ENCODE measurements at regions not wholly inside any gene's neighbourhood (a gene's known extent, or its start where the extent isn't known, plus 50 kb on each side); places are given as distances from the start of the nearest gene placed in this dataset.

DNA sequence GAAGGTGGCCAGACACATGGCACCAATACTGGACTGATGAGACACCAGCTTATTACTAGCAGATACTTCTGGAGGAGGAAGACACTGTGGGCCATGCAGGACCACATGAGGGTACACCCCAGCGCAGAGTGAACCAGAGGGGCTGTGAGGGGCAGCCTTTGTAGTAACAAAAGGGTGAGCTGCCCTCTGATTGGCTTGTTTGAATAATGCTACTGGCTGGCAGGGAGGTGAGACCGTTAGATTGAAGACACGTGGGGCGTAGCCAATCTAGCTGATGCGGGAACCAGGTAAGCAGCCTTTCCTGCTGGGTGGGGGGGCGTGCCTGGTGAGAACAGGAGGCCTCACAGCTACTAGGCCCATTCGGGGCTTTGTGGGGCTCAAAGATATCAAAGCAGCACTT is 102.8 kb upstream of the SEC14L1 start:
- Histone ChIP-seq H3F3A (ENCODE audit: insufficient read depth, low read length, poor library complexity, severe bottlenecking) (no peaks in the 10 kb centered on the region), H4K20me1 (ENCODE audit: insufficient read depth) (no peaks in the 10 kb centered on the region), H3K79me2 (replicated peaks; ENCODE audit: insufficient read depth, low read length) (no peaks in the 10 kb centered on the region), H3K27ac (ENCODE audit: low read length) (no peak overlapping the region), H3K36me3 (ENCODE audit: insufficient read depth, low read length) (no peaks in the 10 kb centered on the region), H2AFZ (ENCODE audit: low read depth, low read length) (no peak overlapping the region), H3K27me3 (ENCODE audit: insufficient read depth, low read depth, low read length) (no peaks in the 10 kb centered on the region), H3K9me3 (ENCODE audit: low read length) (no peaks in the 10 kb centered on the region), H3K4me2 (ENCODE audit: low read length) (no peak overlapping the region), H3K4me3 (ENCODE audit: low read length) (no peak overlapping the region), H3K9ac (ENCODE audit: low read length) (no peak overlapping the region), H3K9me2 (ENCODE audit: insufficient read depth, low read length) (no peaks in the 10 kb centered on the region)
- TF ChIP-seq, protein P1, sequence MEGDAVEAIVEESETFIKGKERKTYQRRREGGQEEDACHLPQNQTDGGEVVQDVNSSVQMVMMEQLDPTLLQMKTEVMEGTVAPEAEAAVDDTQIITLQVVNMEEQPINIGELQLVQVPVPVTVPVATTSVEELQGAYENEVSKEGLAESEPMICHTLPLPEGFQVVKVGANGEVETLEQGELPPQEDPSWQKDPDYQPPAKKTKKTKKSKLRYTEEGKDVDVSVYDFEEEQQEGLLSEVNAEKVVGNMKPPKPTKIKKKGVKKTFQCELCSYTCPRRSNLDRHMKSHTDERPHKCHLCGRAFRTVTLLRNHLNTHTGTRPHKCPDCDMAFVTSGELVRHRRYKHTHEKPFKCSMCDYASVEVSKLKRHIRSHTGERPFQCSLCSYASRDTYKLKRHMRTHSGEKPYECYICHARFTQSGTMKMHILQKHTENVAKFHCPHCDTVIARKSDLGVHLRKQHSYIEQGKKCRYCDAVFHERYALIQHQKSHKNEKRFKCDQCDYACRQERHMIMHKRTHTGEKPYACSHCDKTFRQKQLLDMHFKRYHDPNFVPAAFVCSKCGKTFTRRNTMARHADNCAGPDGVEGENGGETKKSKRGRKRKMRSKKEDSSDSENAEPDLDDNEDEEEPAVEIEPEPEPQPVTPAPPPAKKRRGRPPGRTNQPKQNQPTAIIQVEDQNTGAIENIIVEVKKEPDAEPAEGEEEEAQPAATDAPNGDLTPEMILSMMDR (IDR thresholded peaks at IDR 0.05; ENCODE audit: poor library complexity, severe bottlenecking) = no peak
- no peak for TF ChIP-seq SMC3 (conservative IDR thresholded peaks at IDR 0.05; ENCODE audit: poor library complexity)
- no peak for TF ChIP-seq TAF1 (IDR thresholded peaks at IDR 0.05; ENCODE audit: low read depth)
- no peak for TF ChIP-seq MXI1 (conservative IDR thresholded peaks at IDR 0.05; ENCODE audit: poor library complexity, severe bottlenecking)
- TF ChIP-seq, protein P2, sequence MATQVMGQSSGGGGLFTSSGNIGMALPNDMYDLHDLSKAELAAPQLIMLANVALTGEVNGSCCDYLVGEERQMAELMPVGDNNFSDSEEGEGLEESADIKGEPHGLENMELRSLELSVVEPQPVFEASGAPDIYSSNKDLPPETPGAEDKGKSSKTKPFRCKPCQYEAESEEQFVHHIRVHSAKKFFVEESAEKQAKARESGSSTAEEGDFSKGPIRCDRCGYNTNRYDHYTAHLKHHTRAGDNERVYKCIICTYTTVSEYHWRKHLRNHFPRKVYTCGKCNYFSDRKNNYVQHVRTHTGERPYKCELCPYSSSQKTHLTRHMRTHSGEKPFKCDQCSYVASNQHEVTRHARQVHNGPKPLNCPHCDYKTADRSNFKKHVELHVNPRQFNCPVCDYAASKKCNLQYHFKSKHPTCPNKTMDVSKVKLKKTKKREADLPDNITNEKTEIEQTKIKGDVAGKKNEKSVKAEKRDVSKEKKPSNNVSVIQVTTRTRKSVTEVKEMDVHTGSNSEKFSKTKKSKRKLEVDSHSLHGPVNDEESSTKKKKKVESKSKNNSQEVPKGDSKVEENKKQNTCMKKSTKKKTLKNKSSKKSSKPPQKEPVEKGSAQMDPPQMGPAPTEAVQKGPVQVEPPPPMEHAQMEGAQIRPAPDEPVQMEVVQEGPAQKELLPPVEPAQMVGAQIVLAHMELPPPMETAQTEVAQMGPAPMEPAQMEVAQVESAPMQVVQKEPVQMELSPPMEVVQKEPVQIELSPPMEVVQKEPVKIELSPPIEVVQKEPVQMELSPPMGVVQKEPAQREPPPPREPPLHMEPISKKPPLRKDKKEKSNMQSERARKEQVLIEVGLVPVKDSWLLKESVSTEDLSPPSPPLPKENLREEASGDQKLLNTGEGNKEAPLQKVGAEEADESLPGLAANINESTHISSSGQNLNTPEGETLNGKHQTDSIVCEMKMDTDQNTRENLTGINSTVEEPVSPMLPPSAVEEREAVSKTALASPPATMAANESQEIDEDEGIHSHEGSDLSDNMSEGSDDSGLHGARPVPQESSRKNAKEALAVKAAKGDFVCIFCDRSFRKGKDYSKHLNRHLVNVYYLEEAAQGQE (IDR thresholded peaks at IDR 0.05; ENCODE audit: borderline replicate concordance) = no peak
- TF ChIP-seq EP300 (conservative IDR thresholded peaks at IDR 0.05; ENCODE audit: poor library complexity, severe bottlenecking) = no peak
- TF ChIP-seq EZH2 (IDR thresholded peaks at IDR 0.05; ENCODE audit: borderline replicate concordance, insufficient read depth, low read length, poor library complexity, severe bottlenecking) = no peak
- no peak for TF ChIP-seq POLR2AphosphoS5 (IDR thresholded peaks at IDR 0.05)
- TF ChIP-seq RAD21 (conservative IDR thresholded peaks at IDR 0.05) = no peak

DNA sequence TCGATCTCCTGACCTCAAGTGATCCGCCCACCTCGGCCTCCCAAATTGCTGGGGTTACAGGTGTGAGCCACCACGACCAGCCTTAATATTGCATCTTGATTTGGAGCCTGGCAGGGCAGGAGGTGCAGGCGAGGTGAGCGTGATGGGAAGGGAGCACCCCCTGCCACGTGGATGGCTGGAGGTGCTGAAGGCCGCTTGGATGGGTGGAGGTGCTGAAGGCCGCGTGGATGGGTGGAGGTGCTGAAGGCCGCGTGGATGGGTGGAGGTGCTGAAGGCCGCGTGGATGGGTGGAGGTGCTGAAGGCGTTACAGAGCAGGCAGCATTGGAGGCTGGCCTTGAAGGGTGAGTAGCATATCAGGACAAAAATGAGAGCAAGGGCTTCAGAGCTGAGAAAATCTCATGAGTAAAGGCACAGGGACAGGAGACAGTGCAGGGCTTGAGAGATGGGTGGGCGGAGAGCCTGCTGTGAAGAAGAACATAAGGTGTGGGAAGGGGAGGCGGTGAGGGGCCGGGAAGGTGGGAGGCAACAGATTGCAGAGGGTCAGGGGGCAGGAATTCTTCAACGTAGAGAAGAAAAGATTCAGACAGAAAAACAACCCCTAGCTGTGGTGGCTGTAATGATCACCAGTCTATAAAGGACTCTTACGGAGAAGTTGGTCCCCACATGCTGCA is 101.7 kb upstream of the SEC14L1 start:
- Histone ChIP-seq H3K4me3 (ENCODE audit: low read length) (no peak overlapping the region), H3K27me3 (ENCODE audit: insufficient read depth, low read depth, low read length) (no peaks in the 10 kb centered on the region), H3K27ac (ENCODE audit: low read length) (no peak overlapping the region), H3K36me3 (ENCODE audit: insufficient read depth, low read length) (no peaks in the 10 kb centered on the region), H3K9ac (ENCODE audit: low read length) (no peak overlapping the region), H3K9me3 (ENCODE audit: low read length) (no peaks in the 10 kb centered on the region), H2AFZ (ENCODE audit: low read depth, low read length) (no peak overlapping the region), H3K9me2 (ENCODE audit: insufficient read depth, low read length) (no peaks in the 10 kb centered on the region), H3K4me2 (ENCODE audit: low read length) (no peak overlapping the region), H3F3A (ENCODE audit: insufficient read depth, low read length, poor library complexity, severe bottlenecking) (no peaks in the 10 kb centered on the region), H4K20me1 (ENCODE audit: insufficient read depth) (no peaks in the 10 kb centered on the region), H3K79me2 (replicated peaks; ENCODE audit: insufficient read depth, low read length) (no peaks in the 10 kb centered on the region)
- no peak for TF ChIP-seq SMC3 (conservative IDR thresholded peaks at IDR 0.05; ENCODE audit: poor library complexity)
- no peak for TF ChIP-seq RAD21 (conservative IDR thresholded peaks at IDR 0.05)
- TF ChIP-seq, protein P1 (IDR thresholded peaks at IDR 0.05; ENCODE audit: poor library complexity, severe bottlenecking) = no peak
- TF ChIP-seq MXI1 (conservative IDR thresholded peaks at IDR 0.05; ENCODE audit: poor library complexity, severe bottlenecking) = no peak
- no peak for TF ChIP-seq EP300 (conservative IDR thresholded peaks at IDR 0.05; ENCODE audit: poor library complexity, severe bottlenecking)
- no peak for TF ChIP-seq POLR2AphosphoS5 (IDR thresholded peaks at IDR 0.05)
- no peak for TF ChIP-seq EZH2 (IDR thresholded peaks at IDR 0.05; ENCODE audit: borderline replicate concordance, insufficient read depth, low read length, poor library complexity, severe bottlenecking)
- TF ChIP-seq TAF1 (IDR thresholded peaks at IDR 0.05; ENCODE audit: low read depth) = no peak
- TF ChIP-seq, protein P2 (IDR thresholded peaks at IDR 0.05; ENCODE audit: borderline replicate concordance) = no peak
